ENCODE measurements at regions not wholly inside any gene's neighbourhood (a gene's known extent, or its start where the extent isn't known, plus 50 kb on each side); places are given as distances from the start of the nearest gene placed in this dataset.

GRCh38 chr5:30932273-30933017 is 261.0 kb upstream of the CDH6 start:
- H3K9me3 ChIP-seq (ENCODE audit: control insufficient read depth, low read length, poor library complexity, severe bottlenecking): no peaks in the 10 kb centered on the region
- Mint-ChIP-seq H3K4me1 (no peaks in the 10 kb centered on the region), H3K27ac (no peak overlapping the region), H3K27me3 (no peaks in the 10 kb centered on the region), H3K36me3 (ENCODE audit: low read depth) (no peaks in the 10 kb centered on the region), H3K4me3 (no peak overlapping the region)
- ATAC-seq (no peak), DNase-seq (no peak)

GRCh38 chr5:30930736-30931135 is 262.8 kb upstream of the CDH6 start:
- ATAC-seq (no peak), DNase-seq (no peak)
- H3K4me3 Mint-ChIP-seq: no peak overlapping the region
- no peaks in the 10 kb centered on the region for H3K27me3 Mint-ChIP-seq
- H3K9me3 ChIP-seq (ENCODE audit: control insufficient read depth, low read length, poor library complexity, severe bottlenecking): no peaks in the 10 kb centered on the region
- H3K4me1 Mint-ChIP-seq: no peaks in the 10 kb centered on the region
- no peak overlapping the region for H3K27ac Mint-ChIP-seq
- H3K36me3 Mint-ChIP-seq (ENCODE audit: low read depth): no peaks in the 10 kb centered on the region

- Mint-ChIP-seq H3K4me1 (no peaks in the 10 kb centered on the region), H3K27me3 (no peaks in the 10 kb centered on the region), H3K4me3 (no peak overlapping the region), H3K27ac (no peak overlapping the region), H3K36me3 (ENCODE audit: low read depth) (no peaks in the 10 kb centered on the region)
- ATAC-seq (no peak), DNase-seq (no peak)
- H3K9me3 ChIP-seq (ENCODE audit: control insufficient read depth, low read length, poor library complexity, severe bottlenecking): no peaks in the 10 kb centered on the region
These were observed 264.5 kb upstream of the CDH6 start for GRCh38 chr5:30928956-30929355.

- no peak for DNase-seq
- ATAC-seq: no peak
- H3K9me3 ChIP-seq (ENCODE audit: control insufficient read depth, low read length, poor library complexity, severe bottlenecking): no peaks in the 10 kb centered on the region
- Mint-ChIP-seq H3K27ac (no peak overlapping the region), H3K4me3 (no peak overlapping the region), H3K27me3 (no peaks in the 10 kb centered on the region), H3K36me3 (ENCODE audit: low read depth) (no peaks in the 10 kb centered on the region), H3K4me1 (no peaks in the 10 kb centered on the region)
These were observed 267.3 kb upstream of the CDH6 start for GRCh38 chr5:30926218-30926617.

- no peak for ATAC-seq
- Mint-ChIP-seq H3K4me1 (no peaks in the 10 kb centered on the region), H3K27me3 (no peaks in the 10 kb centered on the region), H3K4me3 (no peak overlapping the region), H3K36me3 (ENCODE audit: low read depth) (no peaks in the 10 kb centered on the region), H3K27ac (no peak overlapping the region)
- H3K9me3 ChIP-seq (ENCODE audit: control insufficient read depth, low read length, poor library complexity, severe bottlenecking): no peaks in the 10 kb centered on the region
- no peak for DNase-seq
These were observed 272.1 kb upstream of the CDH6 start for GRCh38 chr5:30921388-30921787.

- Mint-ChIP-seq H3K27ac (no peak overlapping the region), H3K4me3 (no peak overlapping the region), H3K4me1 (no peaks in the 10 kb centered on the region), H3K36me3 (ENCODE audit: low read depth) (no peaks in the 10 kb centered on the region), H3K27me3 (no peaks in the 10 kb centered on the region)
- no peak for DNase-seq
- H3K9me3 ChIP-seq (ENCODE audit: control insufficient read depth, low read length, poor library complexity, severe bottlenecking): no peaks in the 10 kb centered on the region
- no peak for ATAC-seq
These were observed 275.3 kb upstream of the CDH6 start for GRCh38 chr5:30918171-30918570.

- Mint-ChIP-seq H3K4me3 (no peak overlapping the region), H3K27me3 (no peaks in the 10 kb centered on the region), H3K36me3 (ENCODE audit: low read depth) (no peaks in the 10 kb centered on the region), H3K27ac (no peak overlapping the region), H3K4me1 (no peaks in the 10 kb centered on the region)
- peaks cover 3% of the 10 kb centered on the region for H3K9me3 ChIP-seq (ENCODE audit: control insufficient read depth, low read length, poor library complexity, severe bottlenecking)
- ATAC-seq (no peak), DNase-seq (no peak)
These were observed 285.1 kb upstream of the CDH6 start for GRCh38 chr5:30908356-30908755.

GRCh38 chr5:30900367-30900766 is 293.1 kb upstream of the CDH6 start:
- Mint-ChIP-seq H3K27me3 (no peaks in the 10 kb centered on the region), H3K27ac (no peak overlapping the region), H3K4me1 (no peaks in the 10 kb centered on the region), H3K4me3 (no peak overlapping the region), H3K36me3 (ENCODE audit: low read depth) (no peaks in the 10 kb centered on the region)
- no peak for DNase-seq
- ATAC-seq: no peak
- H3K9me3 ChIP-seq (ENCODE audit: control insufficient read depth, low read length, poor library complexity, severe bottlenecking): no peaks in the 10 kb centered on the region

- ATAC-seq (no peak), DNase-seq (no peak)
- no peaks in the 10 kb centered on the region for H3K9me3 ChIP-seq (ENCODE audit: control insufficient read depth, low read length, poor library complexity, severe bottlenecking)
- no peak overlapping the region for H3K4me3 Mint-ChIP-seq
- no peaks in the 10 kb centered on the region for H3K4me1 Mint-ChIP-seq
- H3K27me3 Mint-ChIP-seq: no peaks in the 10 kb centered on the region
- no peaks in the 10 kb centered on the region for H3K36me3 Mint-ChIP-seq (ENCODE audit: low read depth)
- no peak overlapping the region for H3K27ac Mint-ChIP-seq
These were observed 298.7 kb upstream of the CDH6 start for GRCh38 chr5:30894811-30895210.

GRCh38 chr5:30891660-30892059 is 301.8 kb upstream of the CDH6 start:
- Mint-ChIP-seq H3K4me3 (no peak overlapping the region), H3K36me3 (ENCODE audit: low read depth) (no peaks in the 10 kb centered on the region), H3K4me1 (no peaks in the 10 kb centered on the region), H3K27ac (no peak overlapping the region), H3K27me3 (no peaks in the 10 kb centered on the region)
- ATAC-seq (no peak), DNase-seq (no peak)
- no peaks in the 10 kb centered on the region for H3K9me3 ChIP-seq (ENCODE audit: control insufficient read depth, low read length, poor library complexity, severe bottlenecking)

GRCh38 chr5:30890377-30890776 is 303.1 kb upstream of the CDH6 start:
- Mint-ChIP-seq H3K27ac (no peak overlapping the region), H3K36me3 (ENCODE audit: low read depth) (no peaks in the 10 kb centered on the region), H3K4me1 (no peaks in the 10 kb centered on the region), H3K27me3 (no peaks in the 10 kb centered on the region), H3K4me3 (no peak overlapping the region)
- ATAC-seq (no peak), DNase-seq (no peak)
- H3K9me3 ChIP-seq (ENCODE audit: control insufficient read depth, low read length, poor library complexity, severe bottlenecking): no peaks in the 10 kb centered on the region

- DNase-seq (no peak), ATAC-seq (no peak)
- no peaks in the 10 kb centered on the region for H3K27me3 Mint-ChIP-seq
- H3K27ac Mint-ChIP-seq: no peak overlapping the region
- no peak overlapping the region for H3K4me3 Mint-ChIP-seq
- no peaks in the 10 kb centered on the region for H3K4me1 Mint-ChIP-seq
- no peaks in the 10 kb centered on the region for H3K36me3 Mint-ChIP-seq (ENCODE audit: low read depth)
- no peaks in the 10 kb centered on the region for H3K9me3 ChIP-seq (ENCODE audit: control insufficient read depth, low read length, poor library complexity, severe bottlenecking)
These were observed 313.0 kb upstream of the CDH6 start for GRCh38 chr5:30880514-30880913.

GRCh38 chr5:30879887-30880286 is 313.6 kb upstream of the CDH6 start:
- Mint-ChIP-seq H3K4me3 (no peak overlapping the region), H3K27ac (no peak overlapping the region), H3K36me3 (ENCODE audit: low read depth) (no peaks in the 10 kb centered on the region), H3K4me1 (no peaks in the 10 kb centered on the region), H3K27me3 (no peaks in the 10 kb centered on the region)
- ATAC-seq (no peak), DNase-seq (no peak)
- H3K9me3 ChIP-seq (ENCODE audit: control insufficient read depth, low read length, poor library complexity, severe bottlenecking): no peaks in the 10 kb centered on the region

GRCh38 chr5:30878746-30879145 is 314.7 kb upstream of the CDH6 start:
- DNase-seq: no peak
- Mint-ChIP-seq H3K4me1 (no peaks in the 10 kb centered on the region), H3K4me3 (no peak overlapping the region), H3K27me3 (no peaks in the 10 kb centered on the region), H3K27ac (no peak overlapping the region), H3K36me3 (ENCODE audit: low read depth) (no peaks in the 10 kb centered on the region)
- H3K9me3 ChIP-seq (ENCODE audit: control insufficient read depth, low read length, poor library complexity, severe bottlenecking): no peaks in the 10 kb centered on the region
- ATAC-seq: no peak
